NCI-H748 treated with DMSO at 0.1 percent for 48 hours (cell line): ENCODE measurements at regions not wholly inside any gene's neighbourhood (a gene's known extent, or its start where the extent isn't known, plus 50 kb on each side); places are given as distances from the start of the nearest gene placed in this dataset.

Experiments
- DNase-seq: peaks from one replicate; lab custom pipeline; 2025; lab: John Stamatoyannopoulos, UW

GRCh38 chr10:4109469-4109868 is 324.5 kb upstream of the KLF6 start:
- DNase-seq = no peak

DNA sequence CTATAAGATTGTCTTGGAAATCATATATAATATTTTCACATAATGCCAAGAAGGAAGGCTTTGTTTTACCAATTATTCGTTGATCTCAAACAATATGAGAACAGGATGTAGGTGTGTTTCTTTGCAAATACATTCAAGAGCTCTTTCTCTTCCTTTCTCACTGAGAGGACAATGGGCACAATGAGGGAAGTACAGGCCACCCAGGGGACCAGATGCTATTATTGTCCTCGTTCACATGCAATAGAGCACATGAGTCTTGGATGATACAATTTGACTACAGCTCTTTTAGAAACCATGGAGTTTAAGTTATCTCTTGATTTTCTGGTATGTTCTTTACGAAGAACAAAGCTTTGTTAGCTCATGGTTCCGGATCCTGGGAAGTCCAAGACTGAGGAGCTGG is 323.7 kb upstream of the KLF6 start:
- DNase-seq = peak; percentile 5

DNA sequence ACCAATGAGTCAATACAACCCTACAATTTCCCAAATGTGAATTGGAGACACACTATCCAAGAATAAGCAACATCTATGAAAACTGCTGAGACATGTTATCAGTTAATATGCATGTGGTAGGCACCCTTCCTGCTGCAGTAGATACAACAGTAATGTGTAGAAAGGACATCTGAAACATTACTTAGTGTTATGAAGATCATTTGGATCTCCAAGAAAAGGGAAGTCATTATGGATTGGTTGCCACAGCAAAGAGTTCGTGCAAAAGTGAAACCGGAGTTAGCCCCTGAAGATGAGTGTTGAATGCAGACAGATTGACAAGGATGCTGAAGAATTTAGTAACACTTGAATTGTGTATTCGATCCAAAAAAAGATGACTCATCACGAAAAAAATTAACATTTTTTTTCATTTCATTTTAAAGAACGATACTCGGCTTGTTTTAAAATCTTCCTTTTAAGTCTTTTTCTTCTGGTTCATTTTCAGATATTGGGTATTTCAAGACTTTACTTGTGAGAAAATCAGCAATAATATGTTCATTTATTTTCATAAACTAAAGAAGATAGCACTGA is 322.4 kb upstream of the KLF6 start:
- DNase-seq = no peak

- no peak for DNase-seq
Measured at GRCh38 chr10:4103603-4104002, 318.6 kb upstream of the KLF6 start.

DNA sequence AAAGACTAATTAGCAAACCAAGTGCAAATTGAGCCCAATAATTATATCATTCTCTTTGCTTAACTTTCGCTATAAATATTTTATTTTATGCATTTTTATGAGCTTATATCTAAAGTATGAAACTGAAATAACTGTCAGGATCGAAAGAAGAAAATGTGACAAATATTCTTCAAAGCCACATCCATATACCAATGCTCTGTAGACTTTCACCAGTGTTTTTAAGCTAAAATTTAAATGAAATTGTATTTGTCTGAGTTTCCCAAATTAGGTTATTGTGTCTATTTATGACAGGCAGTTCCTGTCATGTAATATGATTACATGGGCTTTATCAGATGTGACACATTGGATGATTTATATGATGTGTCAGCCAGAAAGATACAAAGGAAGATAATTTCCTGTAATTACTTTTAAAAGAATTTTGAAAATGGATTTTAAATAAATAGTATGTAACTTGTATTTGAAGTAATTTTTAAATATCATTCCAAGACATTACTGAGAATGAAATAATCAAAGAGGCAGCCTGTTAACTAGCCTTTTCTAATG is 317.9 kb upstream of the KLF6 start:
- no peak for DNase-seq

- no peak for DNase-seq
Measured at GRCh38 chr10:4101918-4102654, 317.1 kb upstream of the KLF6 start.

DNA sequence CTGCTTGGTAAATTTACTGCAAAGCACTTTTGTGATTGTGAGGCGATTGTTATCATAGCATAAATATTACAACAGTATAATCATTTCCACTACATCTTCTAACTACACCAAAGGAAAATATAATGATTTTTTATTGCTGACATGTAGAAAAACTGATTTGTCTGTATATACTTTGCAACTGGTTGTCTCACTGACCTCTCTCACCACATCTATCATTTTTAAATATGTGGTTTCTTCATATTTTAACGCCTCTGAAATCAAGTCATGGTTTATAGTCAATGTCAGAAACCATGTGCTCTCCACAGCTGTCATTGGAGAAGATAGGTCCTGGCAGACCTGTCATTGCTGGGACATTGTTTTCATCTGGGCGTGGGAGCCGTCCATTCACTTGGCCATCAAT is 315.4 kb upstream of the KLF6 start:
- no peak for DNase-seq

DNA sequence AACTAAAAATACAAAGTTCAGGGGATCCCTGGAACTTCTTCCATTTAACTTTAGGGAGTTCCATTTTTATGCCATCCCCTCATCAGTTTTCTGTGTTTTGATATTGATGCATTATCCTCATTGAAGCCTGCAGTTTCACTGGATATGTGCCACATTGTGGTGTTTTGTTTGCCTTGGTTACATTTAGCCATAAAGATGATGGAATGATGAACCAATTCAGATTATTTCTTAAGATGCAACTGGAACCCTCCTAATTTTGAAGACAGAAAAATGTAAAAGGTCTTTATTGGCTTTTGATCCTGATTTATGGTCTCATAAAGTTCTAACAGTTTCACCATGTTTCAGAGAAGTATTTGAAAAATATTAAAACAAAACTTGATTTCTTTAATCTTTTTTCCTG is 314.2 kb upstream of the KLF6 start:
- no peak for DNase-seq

- no peak for DNase-seq
Measured at GRCh38 chr10:4095166-4095917, 310.3 kb upstream of the KLF6 start.

GRCh38 chr10:4094751-4095150 is 309.7 kb upstream of the KLF6 start:
- no peak for DNase-seq

DNA sequence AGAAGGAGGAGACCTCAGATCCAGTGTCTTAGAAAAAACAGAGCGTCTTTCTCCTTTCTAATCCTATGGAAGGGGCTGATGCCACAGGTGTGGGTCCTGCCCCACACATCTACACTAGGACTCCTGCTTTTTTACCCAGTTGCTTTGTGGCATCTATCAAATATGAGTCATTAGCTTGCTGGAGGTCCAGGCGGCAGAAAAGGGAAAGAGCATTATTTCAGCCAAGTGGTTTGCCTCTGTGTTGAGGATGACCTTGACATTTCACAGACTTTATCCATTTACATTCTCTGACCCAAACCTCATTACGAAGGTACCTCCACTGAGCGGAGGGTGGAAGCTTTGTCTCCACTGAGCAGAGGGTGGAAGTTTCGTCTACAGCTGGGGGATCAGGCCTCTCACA is 308.4 kb upstream of the KLF6 start:
- DNase-seq = no peak

DNA sequence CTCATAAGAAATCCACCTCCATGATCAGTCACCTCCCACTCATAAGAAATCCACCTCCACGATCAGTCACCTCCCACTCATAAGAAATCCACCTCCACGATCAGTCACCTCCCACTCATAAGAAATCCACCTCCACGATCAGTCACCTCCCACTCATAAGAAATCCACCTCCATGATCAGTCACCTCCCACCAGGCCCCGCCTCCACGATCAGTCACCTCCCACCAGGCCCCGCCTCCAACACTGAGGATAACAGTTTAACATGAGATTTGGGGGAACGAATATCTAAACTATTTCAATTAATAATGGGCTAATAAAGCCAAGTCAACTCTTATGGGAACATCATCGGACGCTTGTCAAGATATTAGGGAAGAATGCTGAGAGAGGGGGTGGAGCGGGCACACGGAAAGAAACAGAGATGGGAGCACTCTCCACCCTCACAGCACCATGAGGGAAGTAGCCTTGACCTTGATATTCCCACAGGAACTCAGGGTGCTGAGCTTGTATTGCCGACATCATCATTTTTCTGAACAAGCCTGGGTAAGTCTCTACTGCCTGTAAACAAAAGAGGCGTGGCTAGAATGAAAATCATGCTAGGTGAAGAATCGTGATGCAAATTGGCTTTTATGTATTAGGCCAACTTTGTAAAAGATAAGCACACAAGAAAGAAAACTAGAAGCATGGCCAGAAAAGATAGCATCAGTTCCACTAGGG is 303.5 kb upstream of the KLF6 start:
- no peak for DNase-seq

DNA sequence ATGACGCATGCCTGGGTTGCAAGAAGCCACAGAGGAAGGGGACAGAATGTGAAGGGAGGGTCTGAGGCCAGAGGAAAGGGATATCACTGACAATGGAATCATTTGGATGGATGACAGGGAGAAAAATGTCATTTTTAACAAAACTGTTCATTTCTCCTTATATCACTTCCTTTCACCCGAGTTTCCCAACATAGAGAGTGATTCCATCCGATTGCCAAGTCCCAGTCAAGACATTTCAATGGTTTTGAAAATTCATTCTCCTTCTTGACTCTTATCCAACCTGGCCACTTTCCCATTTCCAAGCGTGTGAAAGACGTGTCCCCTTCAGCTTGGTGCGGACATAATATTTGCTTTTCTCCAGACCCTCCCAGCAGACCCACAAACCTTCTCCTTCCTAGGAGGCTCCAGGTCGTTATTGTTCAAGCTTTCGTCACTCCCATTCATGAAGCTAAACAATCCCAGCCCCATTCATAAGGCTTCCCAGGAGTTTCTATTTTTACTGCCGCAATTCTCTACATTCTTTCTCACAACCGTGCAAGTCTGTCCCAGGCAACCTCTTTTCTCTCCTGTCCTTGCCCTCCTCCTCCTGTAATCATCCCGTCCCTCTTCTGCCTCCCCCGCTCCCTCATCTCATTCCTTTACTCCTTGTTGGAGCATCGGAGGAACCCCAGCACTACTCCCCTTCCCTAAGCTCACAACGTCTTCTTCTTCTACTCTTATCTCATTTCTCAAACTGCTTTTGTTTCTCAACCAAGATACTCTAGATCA is 301.3 kb upstream of the KLF6 start:
- DNase-seq = no peak

- DNase-seq = no peak
Measured at GRCh38 chr10:4083509-4084003, 298.5 kb upstream of the KLF6 start.

DNA sequence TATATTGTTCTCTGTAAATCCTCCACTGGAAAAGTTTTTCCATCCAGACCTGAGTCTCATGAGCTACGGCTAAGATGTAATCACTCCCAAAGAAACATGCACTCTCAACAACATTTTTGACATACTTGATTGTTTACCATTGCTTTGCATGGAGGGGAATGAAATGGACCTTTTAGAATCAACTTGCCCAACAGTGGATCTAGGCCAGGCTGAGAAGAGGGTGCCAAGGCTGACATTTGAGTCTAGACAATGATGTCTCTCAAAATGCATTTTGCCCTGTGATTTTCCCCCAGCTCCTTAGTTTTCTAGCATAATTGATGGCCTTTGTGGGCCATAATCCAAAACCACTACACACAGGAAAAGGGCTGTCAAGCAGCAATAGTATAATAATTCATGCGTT is 297.9 kb upstream of the KLF6 start:
- DNase-seq = no peak

DNA sequence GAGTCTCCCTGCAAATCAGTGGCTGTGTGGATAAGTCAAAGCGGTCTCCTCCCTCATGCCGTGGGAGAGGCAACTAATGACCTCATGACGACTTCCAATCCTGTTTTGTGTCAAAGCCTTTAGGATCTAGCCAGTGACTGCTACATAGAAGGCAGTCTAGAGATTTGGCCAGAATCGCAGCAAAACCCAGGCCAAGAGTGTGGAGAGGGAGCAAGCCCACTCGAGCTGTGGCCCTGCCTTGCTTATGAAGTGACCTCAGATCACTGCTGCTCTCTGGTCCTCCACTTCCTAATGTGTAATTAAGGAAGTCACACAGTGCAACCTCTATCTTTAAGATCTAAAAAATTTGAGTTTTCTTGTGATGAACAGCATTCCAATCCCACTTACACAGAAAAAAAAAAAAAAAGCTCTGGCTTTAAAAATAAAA is 296.7 kb upstream of the KLF6 start:
- DNase-seq = no peak

DNA sequence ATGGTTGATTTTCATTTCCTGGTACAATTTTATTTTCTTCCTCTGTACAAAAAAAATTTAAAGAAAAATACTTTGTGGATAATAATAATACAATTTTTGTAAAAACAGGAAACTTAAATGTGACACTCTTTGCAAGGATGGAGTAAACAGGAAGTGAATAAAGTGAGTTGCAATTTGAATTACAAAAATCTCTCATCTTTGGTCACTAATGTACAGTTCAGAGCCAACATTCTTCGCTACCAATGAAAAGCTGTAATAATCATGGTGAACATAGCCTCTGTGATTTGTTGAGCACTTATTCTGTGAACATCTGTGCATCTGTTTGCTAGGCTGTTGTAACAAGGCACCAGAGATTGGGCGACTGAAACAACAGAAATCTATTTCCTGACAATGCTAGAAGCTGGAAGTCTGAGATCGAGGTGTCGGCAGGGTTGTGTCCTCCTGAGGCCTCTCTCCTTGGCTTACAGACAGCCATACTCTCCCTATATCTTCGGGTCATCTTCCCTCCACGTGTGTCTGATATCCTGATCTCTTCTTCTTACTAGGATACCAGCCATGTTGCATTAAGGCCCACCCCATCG is 295.3 kb upstream of the KLF6 start:
- DNase-seq = no peak

GRCh38 chr10:4079803-4080202 is 294.8 kb upstream of the KLF6 start:
- DNase-seq = no peak

DNA sequence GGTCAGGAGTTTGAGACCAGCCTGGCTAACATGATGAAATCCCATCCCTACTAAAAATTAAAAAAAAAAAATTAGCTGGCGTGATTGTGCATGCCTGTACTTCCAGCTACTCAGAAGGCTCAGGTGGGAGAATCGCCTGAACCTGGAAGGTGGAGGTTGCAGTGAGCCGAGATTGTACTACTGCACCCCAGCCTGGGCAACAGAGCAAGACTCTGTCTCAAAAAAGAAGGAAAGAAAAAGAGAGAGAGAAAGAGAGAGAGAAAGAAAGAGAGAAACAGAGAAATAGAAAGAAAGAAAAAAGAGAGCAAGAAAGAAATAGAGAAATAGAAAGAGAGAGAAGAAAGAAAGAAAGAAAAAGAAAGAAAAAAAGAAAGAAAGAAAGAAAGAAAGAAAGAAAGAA is 292.8 kb upstream of the KLF6 start:
- DNase-seq = no peak

DNA sequence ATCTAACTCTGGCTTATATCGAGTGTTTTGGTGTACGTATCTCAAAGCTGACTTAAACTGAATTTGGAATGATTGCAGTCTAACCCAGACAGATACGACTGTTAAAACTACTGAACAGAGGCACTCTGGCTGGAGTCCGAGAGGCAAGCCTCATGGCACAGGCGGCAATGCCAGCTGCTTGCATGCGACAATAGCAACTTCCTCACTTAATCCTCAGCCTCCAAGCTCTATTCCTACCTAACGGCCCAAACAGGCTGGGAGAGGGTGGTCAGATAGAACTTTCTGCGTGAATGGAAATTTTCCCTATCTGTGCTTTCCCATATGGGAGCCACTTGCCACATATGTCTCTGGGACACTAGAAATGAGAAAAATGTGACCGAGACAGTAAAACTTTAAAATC is 292.0 kb upstream of the KLF6 start:
- DNase-seq = no peak

- no peak for DNase-seq
Measured at GRCh38 chr10:4075443-4075842, 290.4 kb upstream of the KLF6 start.
